Prostate gland (tissue), 2 donors: ENCODE measurements at regions not wholly inside any gene's neighbourhood (a gene's known extent, or its start where the extent isn't known, plus 50 kb on each side); places are given as distances from the start of the nearest gene placed in this dataset.

Experiments used
- DNase-seq: peaks from one replicate; pipeline ENCODE4 v3.0.0-alpha.2; 2019; ENCODE audit warnings: low spot score
- H3K27ac ChIP-seq, 2 donors: fragments of 200-600 bp; sonication (generic); 2 replicates each; pipeline ENCODE4 v1.5.1; 2017 to 2019
- H3K27me3 ChIP-seq: fragments of 200-600 bp; sonication (generic); replicated peaks from 2 replicates; pipeline ENCODE4 v1.5.1; 2019; ENCODE audit not compliant: insufficient read depth
- H3K36me3 ChIP-seq, 2 donors: fragments of 200-600 bp; sonication (generic); 1 replicate in 1 of 2; 2 replicates in 1 of 2; pipeline versions ENCODE4 v1.5.1 to v1.8.1; 2017 to 2019
- H3K4me1 ChIP-seq: fragments of 200-600 bp; sonication (generic); replicated peaks from 2 replicates; pipeline ENCODE4 v1.5.1; 2019
- H3K4me3 ChIP-seq, 2 donors: fragments of 200-600 bp; sonication (generic); 2 replicates each; pipeline ENCODE4 v1.5.1; 2017 to 2019
- H3K9me3 ChIP-seq: fragments of 200-600 bp; sonication (generic); 2 replicates; pipeline ENCODE4 v1.5.1; 2017
- POLR2A ChIP-seq: fragments of 450-650 bp; IDR thresholded peaks from one replicate; pipeline ENCODE4 v1.6.1; 2016; ENCODE audit warnings: antibody characterized with exemption, mild to moderate bottlenecking
- POLR2AphosphoS5 ChIP-seq: sonication (generic); formaldehyde crosslinking; IDR thresholded peaks from one replicate; pipeline ENCODE4 v1.6.1; 2017; ENCODE audit warnings: antibody characterized with exemption
- WGBS: methylation state at CpG from one replicate; pipeline ENCODE4 v1.1.5; 2018; 5-methylcytosine and 5-hydroxymethylcytosine counted together
- intact Hi-C: fragments of 100-400 bp; cut with DNase I; formaldehyde crosslinking; loops from one replicate; pipeline ENCODE4 v1.14.2; 2022
- TF ChIP-seq, protein P1 (sequence below), 4 experiments: fragments of 200-600 bp in 2 of 4; fragments of 450-650 bp in 2 of 4; sonication (generic) in 2 of 4; IDR thresholded peaks; 1 replicate in 3 of 4; 2 replicates in 1 of 4; pipeline ENCODE4 v1.5.1; 2016 to 2019; ENCODE audit warnings: antibody characterized with exemption in 4 of 4, mild to moderate bottlenecking in 2 of 4, moderate library complexity in 2 of 4

DNA sequence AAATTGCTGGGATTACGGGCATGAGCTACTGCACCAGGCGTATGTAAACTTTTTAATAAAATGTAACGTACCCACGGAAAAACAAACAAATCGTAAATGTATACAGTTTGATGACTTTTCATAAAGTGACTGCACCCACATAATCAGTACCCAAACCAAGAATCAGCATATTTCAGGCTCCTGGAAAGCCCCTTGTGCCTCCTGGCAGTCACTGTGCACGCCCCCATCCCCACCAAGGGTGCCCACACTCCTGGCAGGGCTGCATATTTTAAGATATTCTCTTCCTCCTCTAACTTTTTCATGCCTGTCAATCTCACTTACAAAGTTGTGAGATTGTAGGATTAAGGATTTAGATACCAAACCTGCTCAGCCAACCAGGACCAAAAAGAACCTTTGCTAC is 305.5 kb downstream of the SHQ1 start:
- WGBS = 69% methylated on average over 6 of the region's 6 CpGs
- DNase-seq = no peak
- Histone ChIP-seq H3K4me3 (no peak overlapping the region), H3K27me3 (no peaks in the 10 kb centered on the region), H3K36me3 (no peaks in the 10 kb centered on the region), H3K4me1 (no peaks in the 10 kb centered on the region), H3K9me3 (no peaks in the 10 kb centered on the region), H3K27ac (no peak overlapping the region)
- intact Hi-C loops = no loop called here
- no peak for TF ChIP-seq POLR2A
- TF ChIP-seq, protein P1, sequence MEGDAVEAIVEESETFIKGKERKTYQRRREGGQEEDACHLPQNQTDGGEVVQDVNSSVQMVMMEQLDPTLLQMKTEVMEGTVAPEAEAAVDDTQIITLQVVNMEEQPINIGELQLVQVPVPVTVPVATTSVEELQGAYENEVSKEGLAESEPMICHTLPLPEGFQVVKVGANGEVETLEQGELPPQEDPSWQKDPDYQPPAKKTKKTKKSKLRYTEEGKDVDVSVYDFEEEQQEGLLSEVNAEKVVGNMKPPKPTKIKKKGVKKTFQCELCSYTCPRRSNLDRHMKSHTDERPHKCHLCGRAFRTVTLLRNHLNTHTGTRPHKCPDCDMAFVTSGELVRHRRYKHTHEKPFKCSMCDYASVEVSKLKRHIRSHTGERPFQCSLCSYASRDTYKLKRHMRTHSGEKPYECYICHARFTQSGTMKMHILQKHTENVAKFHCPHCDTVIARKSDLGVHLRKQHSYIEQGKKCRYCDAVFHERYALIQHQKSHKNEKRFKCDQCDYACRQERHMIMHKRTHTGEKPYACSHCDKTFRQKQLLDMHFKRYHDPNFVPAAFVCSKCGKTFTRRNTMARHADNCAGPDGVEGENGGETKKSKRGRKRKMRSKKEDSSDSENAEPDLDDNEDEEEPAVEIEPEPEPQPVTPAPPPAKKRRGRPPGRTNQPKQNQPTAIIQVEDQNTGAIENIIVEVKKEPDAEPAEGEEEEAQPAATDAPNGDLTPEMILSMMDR (IDR thresholded peaks at IDR 0.05) = no peak
- TF ChIP-seq POLR2AphosphoS5 = no peak

DNA sequence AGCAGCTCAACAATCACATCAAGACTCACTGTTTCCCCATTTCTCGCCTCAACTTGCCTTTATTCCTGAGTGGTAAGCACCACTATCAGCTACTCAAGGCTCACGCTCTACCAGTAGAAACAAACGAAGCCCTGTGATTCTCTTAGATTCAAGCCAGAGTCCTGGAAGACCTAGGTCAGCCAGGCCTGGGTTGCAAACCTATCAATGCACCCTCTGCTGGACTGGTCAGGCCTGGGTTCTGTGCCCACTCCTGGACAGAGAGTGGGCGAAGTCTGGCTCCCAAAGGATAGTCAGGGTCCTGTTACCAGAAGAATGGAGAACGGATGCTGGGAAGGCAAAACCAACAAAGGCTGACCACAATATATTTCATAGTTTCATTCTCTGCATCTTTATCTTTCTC is 308.4 kb downstream of the SHQ1 start:
- WGBS = 95% methylated on average over 5 of the region's 5 CpGs
- intact Hi-C loops = no loop called here
- DNase-seq = no peak

DNA sequence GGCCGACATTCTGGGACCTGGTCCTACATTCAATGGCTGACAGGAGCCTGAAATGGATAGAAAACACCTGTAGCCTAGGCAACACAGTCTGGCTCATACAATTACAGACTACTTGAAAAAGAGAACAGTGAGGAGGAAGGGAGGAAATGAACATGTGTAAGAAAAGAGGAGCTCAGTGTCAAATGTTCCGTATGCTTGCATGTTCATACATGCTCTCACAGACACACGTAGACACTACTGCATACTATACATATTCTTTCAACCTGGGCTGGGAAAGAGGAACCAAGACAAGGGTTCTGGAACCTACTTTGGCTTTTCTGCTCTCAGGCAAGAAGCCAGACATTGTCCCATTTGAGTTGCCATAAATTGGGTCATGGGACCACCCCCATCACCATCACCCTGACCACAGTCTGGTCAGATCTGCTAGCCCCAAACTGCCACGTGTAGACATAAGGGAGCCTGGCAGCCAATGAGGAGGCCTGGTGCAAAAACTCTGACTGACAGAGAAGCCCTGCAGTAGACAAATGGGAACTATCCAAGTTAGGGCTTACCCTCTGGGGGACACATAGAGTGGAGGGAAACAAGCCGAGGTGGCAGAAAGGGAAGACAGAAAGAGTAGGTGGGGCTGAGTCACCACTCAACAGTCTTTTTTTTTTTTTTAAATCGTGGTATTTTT is 310.0 kb downstream of the SHQ1 start:
- no peak for DNase-seq
- 65% methylated on average over 6 of the region's 6 CpGs for WGBS
- intact Hi-C loops = no loop called here
- H3K36me3 ChIP-seq = no peaks in the 10 kb centered on the region
- no peak overlapping the region for H3K27ac ChIP-seq
- no peak overlapping the region for H3K4me3 ChIP-seq
- TF ChIP-seq POLR2AphosphoS5 (no peak), POLR2A (no peak)
- TF ChIP-seq, protein P1 (IDR thresholded peaks at IDR 0.05) = no peak
- H3K9me3 ChIP-seq = no peaks in the 10 kb centered on the region
- H3K4me1 ChIP-seq = no peaks in the 10 kb centered on the region
- H3K27me3 ChIP-seq = no peaks in the 10 kb centered on the region

More for the DNA sequence above, 308.4 kb downstream of the SHQ1 start:
- Histone ChIP-seq H3K36me3 (no peaks in the 10 kb centered on the region), H3K4me3 (no peak overlapping the region), H3K4me1 (no peaks in the 10 kb centered on the region), H3K27ac (no peak overlapping the region), H3K9me3 (no peaks in the 10 kb centered on the region), H3K27me3 (no peaks in the 10 kb centered on the region)
- no peak for TF ChIP-seq POLR2A
- TF ChIP-seq, protein P1 (IDR thresholded peaks at IDR 0.05) = no peak
- no peak for TF ChIP-seq POLR2AphosphoS5

DNA sequence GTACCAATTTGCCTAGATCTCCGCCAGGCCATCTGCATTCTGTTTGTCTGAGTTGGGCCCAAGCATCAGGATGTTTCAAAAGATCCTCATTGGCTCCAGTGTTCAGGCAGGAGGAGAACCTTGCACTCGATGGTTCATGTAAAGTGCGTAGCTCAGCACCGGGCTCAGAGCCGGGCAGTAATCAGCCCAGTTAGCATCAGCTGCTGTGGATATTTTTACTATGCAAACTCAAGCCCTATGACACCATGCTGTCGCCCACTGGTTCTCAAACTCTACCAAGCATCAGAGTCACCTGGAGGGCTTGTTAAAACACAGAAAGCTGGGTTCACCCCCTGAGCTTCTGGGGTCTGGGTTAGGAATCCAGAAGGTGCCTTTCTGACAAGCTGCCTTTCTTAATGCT is 310.8 kb downstream of the SHQ1 start:
- Histone ChIP-seq H3K27me3 (no peaks in the 10 kb centered on the region), H3K4me1 (no peaks in the 10 kb centered on the region), H3K36me3 (no peaks in the 10 kb centered on the region), H3K27ac (no peak overlapping the region), H3K9me3 (no peaks in the 10 kb centered on the region), H3K4me3 (no peak overlapping the region)
- no peak for DNase-seq
- TF ChIP-seq POLR2AphosphoS5 (no peak), POLR2A (no peak)
- TF ChIP-seq, protein P1 (IDR thresholded peaks at IDR 0.05) = no peak
- intact Hi-C loops = no loop called here
- WGBS = 97% methylated on average over 5 of the region's 6 CpGs

DNA sequence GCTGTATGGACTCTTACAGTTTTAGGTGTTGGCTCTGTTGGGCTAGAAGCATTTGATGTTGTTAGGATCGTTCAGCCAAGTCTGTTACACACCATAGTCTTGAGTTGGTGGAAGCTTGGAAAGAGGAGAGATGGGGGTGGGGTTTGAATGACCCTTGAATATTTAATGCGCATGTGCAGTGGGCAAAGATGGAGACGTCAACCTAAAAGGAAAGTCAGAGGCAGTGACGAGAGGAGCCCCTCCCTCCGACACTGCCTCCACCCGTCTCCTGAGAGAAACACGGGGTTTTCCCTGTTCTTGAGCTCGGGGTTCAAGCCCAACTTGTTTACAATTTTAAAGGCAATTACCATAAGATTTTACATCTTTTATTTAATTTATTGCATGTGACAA is 311.4 kb downstream of the SHQ1 start:
- DNase-seq = no peak
- H3K4me3 ChIP-seq = no peak overlapping the region
- TF ChIP-seq POLR2AphosphoS5 = no peak
- no peak for TF ChIP-seq POLR2A
- TF ChIP-seq, protein P1 (IDR thresholded peaks at IDR 0.05) = no peak
- H3K27ac ChIP-seq = no peak overlapping the region
- intact Hi-C loops = no loop called here
- WGBS = 90% methylated on average over 8 of the region's 8 CpGs
- no peaks in the 10 kb centered on the region for H3K36me3 ChIP-seq
- no peaks in the 10 kb centered on the region for H3K27me3 ChIP-seq
- H3K4me1 ChIP-seq = no peaks in the 10 kb centered on the region
- H3K9me3 ChIP-seq = no peaks in the 10 kb centered on the region
